Epithelial cell of proximal tubule (primary cell): ENCODE measurements at regions not wholly inside any gene's neighbourhood (a gene's known extent, or its start where the extent isn't known, plus 50 kb on each side); places are given as distances from the start of the nearest gene placed in this dataset.

ENCODE experiments used
- DNase-seq: peaks from one replicate; pipeline ENCODE4 v3.0.0-alpha.2; 2011; ENCODE audit warnings: low read depth
- H3K4me3 ChIP-seq: 2 replicates; pipeline ENCODE4 v1.5.1; 2011; ENCODE audit warnings: low read depth, mild to moderate bottlenecking, low read length
- CTCF ChIP-seq: conservative IDR thresholded peaks from 2 replicates; pipeline ENCODE4 v1.5.1; 2012; ENCODE audit warnings: low read depth, mild to moderate bottlenecking, low read length

- TF ChIP-seq CTCF, result no peak
Observed at GRCh38 chr5:176727983-176728675, 80.8 kb downstream of the TSPAN17 start.

GRCh38 chr5:176728831-176729251, 81.5 kb upstream of the UNC5A start:
- DNase-seq, result no peak
- no peak for TF ChIP-seq CTCF
- no peak overlapping the region for H3K4me3 ChIP-seq

More at GRCh38 chr5:176727983-176728675, 80.8 kb downstream of the TSPAN17 start:
- H3K4me3 ChIP-seq, result no peak overlapping the region
- DNase-seq, result no peak

- no peak for DNase-seq
- no peak for TF ChIP-seq CTCF
- no peak overlapping the region for H3K4me3 ChIP-seq
Observed at GRCh38 chr5:176730815-176731475, 79.4 kb upstream of the UNC5A start.

GRCh38 chr5:176731506-176732160, 78.7 kb upstream of the UNC5A start:
- DNase-seq, result no peak
- TF ChIP-seq CTCF, result no peak
- H3K4me3 ChIP-seq, result no peak overlapping the region

- no peak for DNase-seq
- no peak overlapping the region for H3K4me3 ChIP-seq
- no peak for TF ChIP-seq CTCF
Observed at GRCh38 chr5:176732306-176732705, 78.1 kb upstream of the UNC5A start.

- DNase-seq, result no peak
- no peak for TF ChIP-seq CTCF
- H3K4me3 ChIP-seq, result no peak overlapping the region
Observed at GRCh38 chr5:176732736-176733405, 77.5 kb upstream of the UNC5A start.
